Heart right ventricle (tissue), 16 donors: ENCODE measurements at regions not wholly inside any gene's neighbourhood (a gene's known extent, or its start where the extent isn't known, plus 50 kb on each side); places are given as distances from the start of the nearest gene placed in this dataset.
A peak's percentile ranks its signal among the peaks of the same experiment; 100 is the strongest.

Source experiments
- ATAC-seq, 8 donors: fragments of 200-7000 bp; cut with Tn5 transposase; one replicate each; pipeline ENCODE4 v1.9.1; 2020; ENCODE audit warnings: mild to moderate bottlenecking in 8 of 8, moderate library complexity in 8 of 8, moderate number of reproducible peaks in 1 of 8
- DNase-seq, 2 donors: peaks; one replicate each; pipeline ENCODE4 v3.0.0-alpha.2; 2020
- H3K27ac ChIP-seq, 10 donors: fragments of 200-600 bp; sonication (generic) in 2 of 10; one replicate each; pipeline versions ENCODE4 v1.5.0 to v1.8.0; 2020 to 2022; ENCODE audit warnings: mild to moderate bottlenecking in 3 of 10
- H3K27me3 ChIP-seq, 7 donors: fragments of 200-600 bp; one replicate each; pipeline ENCODE4 v1.8.0; 2021 to 2022; ENCODE audit warnings: mild to moderate bottlenecking in 2 of 7
- H3K36me3 ChIP-seq, 9 donors: fragments of 200-600 bp; sonication (generic) in 1 of 9; one replicate each; pipeline versions ENCODE4 v1.5.0 to v1.8.0; 2020 to 2022; ENCODE audit warnings: mild to moderate bottlenecking in 2 of 9
- H3K4me1 ChIP-seq, 9 donors: fragments of 200-600 bp; sonication (generic) in 1 of 9; one replicate each; pipeline versions ENCODE4 v1.5.0 to v1.8.0; 2020 to 2022; ENCODE audit warnings: mild to moderate bottlenecking in 4 of 9
- H3K4me3 ChIP-seq, 10 donors: fragments of 200-600 bp; sonication (generic) in 2 of 10; one replicate each; pipeline versions ENCODE4 v1.5.0 to v1.8.0; 2020 to 2022; ENCODE audit warnings: mild to moderate bottlenecking in 7 of 10, moderate library complexity in 2 of 10
- H3K9me3 ChIP-seq, 11 donors: fragments of 200-600 bp in 10 of 11; sonication (generic) in 2 of 11; one replicate each; pipeline versions ENCODE4 v1.5.0 to v1.8.0; 2013 to 2022; ENCODE audit warnings: mild to moderate bottlenecking in 2 of 11, control low read depth in 1 of 11, moderate library complexity in 1 of 11
- WGBS, 2 donors: extraction: QIAGEN DNeasy Blood & Tissue Kit; methylation state at CpG; one replicate each; pipeline ENCODE4 v1.1.7; 2013; ENCODE audit warnings: inconsistent platforms in 1 of 2; 5-methylcytosine and 5-hydroxymethylcytosine counted together
- intact Hi-C, 10 donors: fragments of 100-400 bp; cut with DNase I; formaldehyde crosslinking; loops; one replicate each; pipeline versions ENCODE4 v1.11.1 to v1.14.2; 2022
- TF ChIP-seq, protein P1 (sequence below), 9 donors: fragments of 200-600 bp; sonication (generic) in 2 of 9; IDR thresholded peaks; one replicate each; pipeline versions ENCODE4 v1.5.0 to v1.8.0; 2021 to 2022; ENCODE audit warnings: antibody characterized with exemption in 9 of 9, mild to moderate bottlenecking in 5 of 9, moderate library complexity in 1 of 9
- donor health status: Arrhythmogenic right ventricular cardiomyopathy.
- donor health status: ischemic (EF 13 %, LVEDD 7.1; RV severe dilation, severe dysfunction).
- donor health status: healthy with polysubstance abuse.
- donor health status: DM: no; HTN: yes; CAD: no.
- donor health status: DM: no; HTN: no; CAD: no.
- donor health status: ischemic (EF 25% LVEDD 6.9; RV normal size, moderate dysfunction).
- donor health status: ischemic (EF 25% LVEDD 5.7; RV mildly dilated, moderate dysfunction).
- donor health status: healthy.
- donor health status: DM: yes; HTN: yes; CAD: no.
- donor health status: Ischemic cardiomyopathy.
- donor health status: ischemic (EF 35%, LVEDD 5.7; RV mildly dilated, moderate dysfunction).
- donor health status: nonischemic (EF 11% LVEDD 7.7; RV severe dilation, severe dysfunction).
- donor health status: DM: yes; HTN: yes; CAD: no.
- donor health status: PGD.
- donor health status: ischemic (EF 29% LVEDD 5.4; RV normal size, mild dysfunction).
- donor health status: nonischemic (EF 23%, LVEDD 6.1; RV moderate dilation, normal function).

DNA sequence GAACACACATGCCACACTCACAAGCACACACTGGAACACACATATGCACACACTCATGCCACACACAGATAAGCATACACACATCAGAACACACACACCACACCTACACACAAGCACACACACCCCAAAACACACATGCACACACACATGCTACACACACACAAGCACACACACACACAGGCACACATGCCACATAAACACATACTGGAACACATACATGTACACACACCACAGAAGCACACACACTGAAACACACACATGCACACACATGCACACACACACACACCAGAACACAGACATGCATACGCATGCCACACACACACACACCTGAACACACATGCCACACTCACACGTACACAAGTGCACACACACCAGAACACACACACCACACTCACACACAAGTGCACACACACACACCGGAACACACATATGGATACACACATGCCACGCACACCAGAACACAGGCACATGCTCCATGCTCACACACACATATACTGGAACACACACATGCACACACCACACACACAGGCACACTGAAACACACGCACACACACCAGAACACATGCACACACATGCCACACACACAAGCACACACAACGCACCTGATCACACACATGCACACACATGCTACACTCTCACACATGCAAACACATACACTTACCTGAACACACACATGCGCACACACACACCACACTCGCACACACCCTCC is 78.0 kb upstream of the IRX4 start:
- ATAC-seq (peak in 1 of 8 donors; percentile 29), DNase-seq (no peak)
- Histone ChIP-seq H3K27me3 (no peaks in the 10 kb centered on the region), H3K36me3 (no peaks in the 10 kb centered on the region), H3K4me1 (no peaks in the 10 kb centered on the region), H3K4me3 (no peak overlapping the region), H3K27ac (no peak overlapping the region), H3K9me3 (no peaks in the 10 kb centered on the region)
- intact Hi-C loops = no loop called here
- TF ChIP-seq, protein P1, sequence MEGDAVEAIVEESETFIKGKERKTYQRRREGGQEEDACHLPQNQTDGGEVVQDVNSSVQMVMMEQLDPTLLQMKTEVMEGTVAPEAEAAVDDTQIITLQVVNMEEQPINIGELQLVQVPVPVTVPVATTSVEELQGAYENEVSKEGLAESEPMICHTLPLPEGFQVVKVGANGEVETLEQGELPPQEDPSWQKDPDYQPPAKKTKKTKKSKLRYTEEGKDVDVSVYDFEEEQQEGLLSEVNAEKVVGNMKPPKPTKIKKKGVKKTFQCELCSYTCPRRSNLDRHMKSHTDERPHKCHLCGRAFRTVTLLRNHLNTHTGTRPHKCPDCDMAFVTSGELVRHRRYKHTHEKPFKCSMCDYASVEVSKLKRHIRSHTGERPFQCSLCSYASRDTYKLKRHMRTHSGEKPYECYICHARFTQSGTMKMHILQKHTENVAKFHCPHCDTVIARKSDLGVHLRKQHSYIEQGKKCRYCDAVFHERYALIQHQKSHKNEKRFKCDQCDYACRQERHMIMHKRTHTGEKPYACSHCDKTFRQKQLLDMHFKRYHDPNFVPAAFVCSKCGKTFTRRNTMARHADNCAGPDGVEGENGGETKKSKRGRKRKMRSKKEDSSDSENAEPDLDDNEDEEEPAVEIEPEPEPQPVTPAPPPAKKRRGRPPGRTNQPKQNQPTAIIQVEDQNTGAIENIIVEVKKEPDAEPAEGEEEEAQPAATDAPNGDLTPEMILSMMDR (IDR thresholded peaks at IDR 0.05) = no peak
- 96 to 97% methylated on average over 8 of the region's 8 CpGs for WGBS, 2 donors

DNA sequence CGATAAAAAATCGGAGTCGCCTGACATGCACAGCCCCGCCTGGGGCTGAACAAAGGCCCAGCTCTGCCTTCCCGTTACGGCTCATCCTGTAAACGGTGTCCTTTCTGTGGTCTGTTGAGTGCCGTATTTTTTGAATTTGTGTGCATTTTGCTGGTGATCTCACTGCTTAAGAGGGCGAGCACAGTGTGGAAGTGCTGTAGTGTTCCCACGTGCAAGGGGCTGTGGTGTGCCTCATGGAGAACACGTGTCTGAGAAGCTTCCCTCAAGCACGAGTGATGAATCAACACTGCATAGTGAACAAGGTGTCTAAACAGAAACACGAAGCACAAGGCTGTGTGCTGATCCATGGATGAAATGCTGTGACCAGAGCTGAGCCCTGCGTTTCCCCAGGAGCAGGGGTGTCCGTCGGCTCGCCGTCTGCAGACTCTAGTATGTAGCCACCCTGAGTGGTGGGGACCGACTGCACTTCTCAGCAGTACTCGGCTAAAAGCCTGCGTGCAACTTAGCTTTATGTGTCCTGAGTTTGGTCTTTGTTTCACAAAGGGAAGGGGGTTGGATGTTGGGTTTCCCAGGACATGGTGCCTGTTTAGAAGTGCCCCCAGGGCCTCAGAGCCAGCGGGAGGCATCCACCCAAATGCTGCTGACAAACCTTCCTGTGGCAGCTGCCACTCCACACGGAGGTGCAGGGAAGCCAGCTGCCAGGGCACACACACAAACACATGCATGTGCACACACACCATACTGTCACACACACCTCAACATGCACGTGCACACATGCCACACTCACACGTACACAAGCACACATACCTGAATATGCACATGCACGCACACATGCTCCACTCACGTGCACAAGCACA is 77.2 kb upstream of the IRX4 start:
- Histone ChIP-seq H3K4me1 (no peaks in the 10 kb centered on the region), H3K36me3 (no peaks in the 10 kb centered on the region), H3K27ac (no peak overlapping the region), H3K9me3 (no peaks in the 10 kb centered on the region), H3K4me3 (no peak overlapping the region), H3K27me3 (no peaks in the 10 kb centered on the region)
- ATAC-seq (no peak), DNase-seq (no peak)
- intact Hi-C loops = no loop called here
- TF ChIP-seq, protein P1 (IDR thresholded peaks at IDR 0.05) = no peak
- WGBS, 2 donors = 84 to 87% methylated on average over 27 of the region's 27 CpGs

DNA sequence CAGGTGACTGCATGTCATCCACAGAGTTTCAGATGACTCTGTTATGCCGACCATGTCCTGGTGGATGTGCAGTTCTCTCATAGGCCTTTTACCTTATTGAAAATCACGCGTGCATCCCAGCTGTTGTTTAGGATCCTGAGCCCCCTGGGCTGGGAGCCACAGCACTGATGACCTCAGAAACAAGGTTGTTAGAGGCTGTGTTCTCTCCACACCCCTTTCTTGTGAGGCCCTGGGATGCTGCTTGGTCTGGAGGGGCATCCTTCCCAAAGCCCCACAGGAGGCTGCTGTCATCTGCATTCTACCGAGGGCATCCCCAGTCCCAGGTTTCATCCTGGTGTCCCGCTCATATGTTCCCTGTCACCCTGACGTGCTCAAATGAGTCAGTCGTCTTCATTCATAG is 76.5 kb upstream of the IRX4 start:
- no peaks in the 10 kb centered on the region for H3K27me3 ChIP-seq
- WGBS, 2 donors = 73 to 87% methylated on average over 7 of the region's 7 CpGs
- intact Hi-C loops = no loop called here
- H3K27ac ChIP-seq = no peak overlapping the region
- ATAC-seq (no peak), DNase-seq (no peak)
- no peaks in the 10 kb centered on the region for H3K4me1 ChIP-seq
- no peaks in the 10 kb centered on the region for H3K9me3 ChIP-seq
- H3K36me3 ChIP-seq = no peaks in the 10 kb centered on the region
- TF ChIP-seq, protein P1 (IDR thresholded peaks at IDR 0.05) = no peak
- no peak overlapping the region for H3K4me3 ChIP-seq

DNA sequence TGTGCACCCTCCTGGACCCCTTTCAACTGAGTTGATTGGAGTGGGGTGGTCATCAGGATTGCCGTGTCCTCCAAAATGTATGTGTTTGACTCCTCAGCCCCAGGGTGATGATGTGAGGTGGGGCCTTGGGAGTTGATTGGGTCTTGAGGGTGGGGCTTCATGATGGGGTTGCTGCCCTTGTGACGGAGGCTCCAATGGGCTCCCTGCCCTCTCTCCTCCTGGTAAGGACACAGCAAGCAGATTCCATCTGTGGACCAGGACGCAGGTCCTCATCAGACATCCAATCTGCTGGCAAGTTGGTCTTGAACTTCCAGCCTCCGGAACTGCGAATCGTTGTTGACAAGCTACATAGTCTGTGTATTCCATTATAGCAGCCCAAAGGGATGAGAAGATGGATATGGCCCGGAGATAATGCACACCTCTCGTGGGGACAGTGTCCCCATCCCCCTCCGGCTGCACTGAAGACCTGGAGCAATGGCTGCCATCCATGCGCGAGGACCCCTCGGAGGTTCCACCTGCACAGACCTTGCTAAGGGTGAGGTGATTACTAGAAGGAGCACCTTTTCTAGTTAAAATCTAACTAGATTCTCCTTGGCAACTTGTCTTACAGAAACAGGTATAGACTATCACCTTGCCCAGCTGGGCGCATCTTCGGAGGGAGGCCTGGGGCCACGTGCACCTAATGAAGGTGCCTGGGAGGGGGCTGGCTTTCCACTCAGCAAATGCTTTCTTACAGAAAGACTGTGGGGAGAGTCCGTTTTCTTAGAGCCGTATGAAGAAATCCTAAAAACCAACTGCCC is 75.7 kb upstream of the IRX4 start:
- H3K9me3 ChIP-seq = no peaks in the 10 kb centered on the region
- intact Hi-C loops = no loop called here
- ATAC-seq (no peak), DNase-seq (no peak)
- no peaks in the 10 kb centered on the region for H3K36me3 ChIP-seq
- 86 to 87% methylated on average over 17 of the region's 17 CpGs for WGBS, 2 donors
- H3K4me3 ChIP-seq = no peak overlapping the region
- H3K27me3 ChIP-seq = peaks cover 0 to 5% (median 0%) of the 10 kb centered on the region in 7 donors
- TF ChIP-seq, protein P1 (IDR thresholded peaks at IDR 0.05) = no peak
- no peak overlapping the region for H3K27ac ChIP-seq
- H3K4me1 ChIP-seq = no peaks in the 10 kb centered on the region
